Right cardiac atrium (tissue), 5 donors: ENCODE measurements at regions not wholly inside any gene's neighbourhood (a gene's known extent, or its start where the extent isn't known, plus 50 kb on each side); places are given as distances from the start of the nearest gene placed in this dataset.

Source experiments
- ATAC-seq, 2 donors: fragments of 200-7000 bp; cut with Tn5 transposase; one replicate each; pipeline versions ENCODE4 v1.8.0 to v1.9.1; 2020; ENCODE audit warnings: moderate library complexity in 2 of 2, mild to moderate bottlenecking in 1 of 2
- DNase-seq, 3 donors: peaks; one replicate each; pipeline ENCODE4 v3.0.0-alpha.2; 2020
- H3K27ac ChIP-seq: one replicate; pipeline ENCODE4 v1.5.1; 2013; ENCODE audit warnings: mild to moderate bottlenecking, low read length, control low read depth, moderate library complexity
- H3K27me3 ChIP-seq: one replicate; pipeline ENCODE4 v1.6.1; 2013; ENCODE audit not compliant: control insufficient read depth, insufficient read depth
- H3K4me1 ChIP-seq: one replicate; pipeline ENCODE4 v1.6.1; 2013; ENCODE audit warnings: low read length; ENCODE audit not compliant: control insufficient read depth, insufficient read depth
- H3K4me3 ChIP-seq: one replicate; pipeline ENCODE4 v1.5.1; 2013; ENCODE audit warnings: low read length, control low read depth
- H3K9me3 ChIP-seq: one replicate; pipeline ENCODE4 v1.6.1; 2013; ENCODE audit warnings: low read length; ENCODE audit not compliant: control insufficient read depth
- WGBS: extraction: QIAGEN DNeasy Blood & Tissue Kit; methylation state at CpG from one replicate; pipeline ENCODE4 v1.1.7; 2013; 5-methylcytosine and 5-hydroxymethylcytosine counted together
- intact Hi-C, 4 donors: fragments of 100-400 bp; cut with DNase I; formaldehyde crosslinking; loops; one replicate each; pipeline versions ENCODE4 v1.11.0 to v1.14.0; 2022 to 2023
- donor health status: healthy with polysubstance abuse.
- donor health status: DM: no; HTN: yes; CAD: no.
- donor health status: DM: no; HTN: no; CAD: no.
- donor health status: DM: no; HTN: yes; CAD: no; lungs with severe emphysema.
- donor health status: DM: yes; HTN: yes; CAD: no.

GRCh38 chr1:36699113-36699911 lies 216.6 kb upstream of the CSF3R start:
- intact Hi-C loops = no loop called here
- ATAC-seq (no peak), DNase-seq (no peak)
- Histone ChIP-seq H3K9me3 (no peaks in the 10 kb centered on the region), H3K27ac (no peak overlapping the region), H3K4me3 (no peak overlapping the region), H3K27me3 (no peaks in the 10 kb centered on the region), H3K4me1 (no peaks in the 10 kb centered on the region)
- 58% methylated on average over 10 of the region's 10 CpGs for WGBS

GRCh38 chr1:36697836-36698605 lies 215.3 kb upstream of the CSF3R start:
- no peak for DNase-seq
- no peaks in the 10 kb centered on the region for H3K4me1 ChIP-seq
- H3K27me3 ChIP-seq = no peaks in the 10 kb centered on the region
- ATAC-seq = no peak
- no peaks in the 10 kb centered on the region for H3K9me3 ChIP-seq
- intact Hi-C loops = no loop called here
- 44% methylated on average over 4 of the region's 4 CpGs for WGBS
- H3K27ac ChIP-seq = no peak overlapping the region
- H3K4me3 ChIP-seq = no peak overlapping the region

GRCh38 chr1:36696261-36696940 lies 213.7 kb upstream of the CSF3R start:
- DNase-seq = no peak

GRCh38 chr1:36693603-36694002 lies 210.9 kb upstream of the CSF3R start:
- H3K27me3 ChIP-seq = no peaks in the 10 kb centered on the region
- no peak for ATAC-seq
- intact Hi-C loops = no loop called here

More at GRCh38 chr1:36696261-36696940, 213.7 kb upstream of the CSF3R start:
- no peak overlapping the region for H3K27ac ChIP-seq
- ATAC-seq = no peak
- intact Hi-C loops = no loop called here
- H3K4me3 ChIP-seq = no peak overlapping the region
- WGBS = 72% methylated on average over 6 of the region's 6 CpGs
- H3K4me1 ChIP-seq = no peaks in the 10 kb centered on the region
- H3K9me3 ChIP-seq = no peaks in the 10 kb centered on the region
- H3K27me3 ChIP-seq = no peaks in the 10 kb centered on the region

GRCh38 chr1:36693161-36693525 lies 210.4 kb upstream of the CSF3R start:
- Histone ChIP-seq H3K4me1 (no peaks in the 10 kb centered on the region), H3K27ac (no peak overlapping the region), H3K27me3 (no peaks in the 10 kb centered on the region), H3K9me3 (no peaks in the 10 kb centered on the region), H3K4me3 (no peak overlapping the region)
- 20% methylated on average over 6 of the region's 6 CpGs for WGBS
- no peak for DNase-seq
- no peak for ATAC-seq
- intact Hi-C loops = no loop called here

More at GRCh38 chr1:36693603-36694002, 210.9 kb upstream of the CSF3R start:
- no peak overlapping the region for H3K4me3 ChIP-seq
- 74% methylated on average over 11 of the region's 11 CpGs for WGBS
- H3K9me3 ChIP-seq = no peaks in the 10 kb centered on the region
- DNase-seq = no peak
- H3K4me1 ChIP-seq = no peaks in the 10 kb centered on the region
- no peak overlapping the region for H3K27ac ChIP-seq

GRCh38 chr1:36692465-36693160 lies 209.9 kb upstream of the CSF3R start:
- intact Hi-C loops = no loop called here
- H3K27me3 ChIP-seq = no peaks in the 10 kb centered on the region

GRCh38 chr1:36691374-36691773 lies 208.7 kb upstream of the CSF3R start:
- ATAC-seq = no peak
- H3K4me3 ChIP-seq = no peak overlapping the region
- intact Hi-C loops = no loop called here
- no peaks in the 10 kb centered on the region for H3K4me1 ChIP-seq
- H3K9me3 ChIP-seq = no peaks in the 10 kb centered on the region
- no peak overlapping the region for H3K27ac ChIP-seq
- no peaks in the 10 kb centered on the region for H3K27me3 ChIP-seq
- WGBS = 67% methylated on average over 3 of the region's 3 CpGs
- DNase-seq = no peak

More at GRCh38 chr1:36692465-36693160, 209.9 kb upstream of the CSF3R start:
- DNase-seq = no peak
- Histone ChIP-seq H3K4me3 (no peak overlapping the region), H3K9me3 (no peaks in the 10 kb centered on the region), H3K27ac (no peak overlapping the region), H3K4me1 (no peaks in the 10 kb centered on the region)
- ATAC-seq = no peak
- 72% methylated on average over 10 of the region's 10 CpGs for WGBS

GRCh38 chr1:36689992-36690391 lies 207.3 kb upstream of the CSF3R start:
- DNase-seq (no peak), ATAC-seq (no peak)
- no peak overlapping the region for H3K4me3 ChIP-seq
- 68% methylated on average over 3 of the region's 3 CpGs for WGBS
- no peak overlapping the region for H3K27ac ChIP-seq
- H3K4me1 ChIP-seq = no peaks in the 10 kb centered on the region
- intact Hi-C loops = no loop called here
- H3K9me3 ChIP-seq = no peaks in the 10 kb centered on the region
- no peaks in the 10 kb centered on the region for H3K27me3 ChIP-seq

- H3K27ac ChIP-seq = no peak overlapping the region
- DNase-seq = no peak
- H3K4me1 ChIP-seq = no peaks in the 10 kb centered on the region
- H3K27me3 ChIP-seq = no peaks in the 10 kb centered on the region
- ATAC-seq = no peak
- no peaks in the 10 kb centered on the region for H3K9me3 ChIP-seq
- intact Hi-C loops = no loop called here
- WGBS = 51% methylated on average over 5 of the region's 5 CpGs
- no peak overlapping the region for H3K4me3 ChIP-seq
Observed at GRCh38 chr1:36687312-36687711, 204.6 kb upstream of the CSF3R start.

GRCh38 chr1:36675931-36676562 lies 193.3 kb upstream of the CSF3R start:
- DNase-seq (no peak), ATAC-seq (no peak)
- H3K27me3 ChIP-seq = peaks cover 3% of the 10 kb centered on the region
- H3K4me3 ChIP-seq = no peak overlapping the region
- no peaks in the 10 kb centered on the region for H3K9me3 ChIP-seq
- 88% methylated on average over 6 of the region's 6 CpGs for WGBS
- intact Hi-C loops = no loop called here
- no peaks in the 10 kb centered on the region for H3K4me1 ChIP-seq
- no peak overlapping the region for H3K27ac ChIP-seq
